ENCODE measurements at regions not wholly inside any gene's neighbourhood (a gene's known extent, or its start where the extent isn't known, plus 50 kb on each side); places are given as distances from the start of the nearest gene placed in this dataset.

GRCh38 chr18:77876319-77876865 lies 626.7 kb downstream of the GALR1 start:
- no peak for TF ChIP-seq POLR2AphosphoS5 (IDR thresholded peaks at IDR 0.05)
- TF ChIP-seq, protein P1, sequence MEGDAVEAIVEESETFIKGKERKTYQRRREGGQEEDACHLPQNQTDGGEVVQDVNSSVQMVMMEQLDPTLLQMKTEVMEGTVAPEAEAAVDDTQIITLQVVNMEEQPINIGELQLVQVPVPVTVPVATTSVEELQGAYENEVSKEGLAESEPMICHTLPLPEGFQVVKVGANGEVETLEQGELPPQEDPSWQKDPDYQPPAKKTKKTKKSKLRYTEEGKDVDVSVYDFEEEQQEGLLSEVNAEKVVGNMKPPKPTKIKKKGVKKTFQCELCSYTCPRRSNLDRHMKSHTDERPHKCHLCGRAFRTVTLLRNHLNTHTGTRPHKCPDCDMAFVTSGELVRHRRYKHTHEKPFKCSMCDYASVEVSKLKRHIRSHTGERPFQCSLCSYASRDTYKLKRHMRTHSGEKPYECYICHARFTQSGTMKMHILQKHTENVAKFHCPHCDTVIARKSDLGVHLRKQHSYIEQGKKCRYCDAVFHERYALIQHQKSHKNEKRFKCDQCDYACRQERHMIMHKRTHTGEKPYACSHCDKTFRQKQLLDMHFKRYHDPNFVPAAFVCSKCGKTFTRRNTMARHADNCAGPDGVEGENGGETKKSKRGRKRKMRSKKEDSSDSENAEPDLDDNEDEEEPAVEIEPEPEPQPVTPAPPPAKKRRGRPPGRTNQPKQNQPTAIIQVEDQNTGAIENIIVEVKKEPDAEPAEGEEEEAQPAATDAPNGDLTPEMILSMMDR (IDR thresholded peaks at IDR 0.05; ENCODE audit: poor library complexity, severe bottlenecking): no peak
